HG02938 (cell line): ENCODE measurements at regions not wholly inside any gene's neighbourhood (a gene's known extent, or its start where the extent isn't known, plus 50 kb on each side); places are given as distances from the start of the nearest gene placed in this dataset.

Experiments
- ATAC-seq: cut with Tn5 transposase; IDR thresholded peaks from one replicate; pipeline ENCODE4 v1.9.1; 2021; ENCODE audit warnings: mild to moderate bottlenecking, moderate library complexity; ENCODE audit not compliant: unreplicated experiment

GRCh38 chr1:232292239-232292638 lies 337.7 kb downstream of the SIPA1L2 start:
- ATAC-seq = no peak

GRCh38 chr1:232291681-232292080 lies 338.3 kb downstream of the SIPA1L2 start:
- no peak for ATAC-seq

GRCh38 chr1:232291261-232291660 lies 338.7 kb downstream of the SIPA1L2 start:
- ATAC-seq = no peak

- no peak for ATAC-seq
Observed at GRCh38 chr1:232290570-232290969, 339.4 kb downstream of the SIPA1L2 start.

GRCh38 chr1:232287676-232288569 lies 342.0 kb downstream of the SIPA1L2 start:
- ATAC-seq = no peak

- no peak for ATAC-seq
Observed at GRCh38 chr1:232285138-232285537, 344.8 kb downstream of the SIPA1L2 start.

GRCh38 chr1:232283864-232284263 lies 346.1 kb downstream of the SIPA1L2 start:
- no peak for ATAC-seq

- ATAC-seq = no peak
Observed at GRCh38 chr1:232282498-232282897, 347.4 kb downstream of the SIPA1L2 start.

GRCh38 chr1:232280910-232281309 lies 349.0 kb downstream of the SIPA1L2 start:
- no peak for ATAC-seq

- no peak for ATAC-seq
Observed at GRCh38 chr1:232279909-232280400, 350.0 kb downstream of the SIPA1L2 start.

GRCh38 chr1:232278925-232279324 lies 351.0 kb downstream of the SIPA1L2 start:
- ATAC-seq = no peak

- ATAC-seq = no peak
Observed at GRCh38 chr1:232276651-232277050, 353.3 kb downstream of the SIPA1L2 start.

- no peak for ATAC-seq
Observed at GRCh38 chr1:232274999-232275710, 354.8 kb downstream of the SIPA1L2 start.

- no peak for ATAC-seq
Observed at GRCh38 chr1:232274236-232274855, 355.6 kb downstream of the SIPA1L2 start.

GRCh38 chr1:232273011-232273410 lies 356.9 kb downstream of the SIPA1L2 start:
- no peak for ATAC-seq

GRCh38 chr1:232271991-232272589 lies 357.8 kb downstream of the SIPA1L2 start:
- no peak for ATAC-seq

GRCh38 chr1:232271299-232271698 lies 358.6 kb downstream of the SIPA1L2 start:
- ATAC-seq = no peak

GRCh38 chr1:232269988-232270387 lies 359.9 kb downstream of the SIPA1L2 start:
- ATAC-seq = no peak

GRCh38 chr1:232267837-232268598 lies 361.9 kb downstream of the SIPA1L2 start:
- no peak for ATAC-seq

GRCh38 chr1:232267092-232267836 lies 362.7 kb downstream of the SIPA1L2 start:
- no peak for ATAC-seq
